GM12878 (cell line): ENCODE measurements at regions not wholly inside any gene's neighbourhood (a gene's known extent, or its start where the extent isn't known, plus 50 kb on each side); places are given as distances from the start of the nearest gene placed in this dataset.

Experiments used
- ATAC-seq: fragments of 200-7000 bp; cut with Tn5 transposase; 3 replicates; pipeline ENCODE4 v1.9.1; 2020; ENCODE audit warnings: mild to moderate bottlenecking, moderate library complexity
- BruUV-seq: library from RNA; stranded (reverse); fragments of 400-500 nt; replicated peaks from 2 replicates; lab custom pipeline; 2021; lab: Mats Ljungman, UMichigan
- CTCF ChIA-PET: fragments of 300-600 bp; sonication (Branson Sonifier 250); formaldehyde crosslinking; extraction: SDS; loops from one replicate; lab custom pipeline; 2021; ENCODE audit warnings: inconsistent platforms; lab: Yijun Ruan, JAX
- POLR2A ChIA-PET: fragments of 350-600 bp; formaldehyde crosslinking; extraction: SDS; loops from one replicate; lab custom pipeline; 2021; ENCODE audit warnings: inconsistent platforms; lab: Charles Lee
- RAD21 ChIA-PET: fragments of 300-600 bp; sonication (Branson Sonifier 250); formaldehyde crosslinking; loops from one replicate; lab custom pipeline; 2023; ENCODE audit warnings: antibody characterized with exemption; ENCODE audit not compliant: unreplicated experiment; lab: Charles Lee
- SMC1A ChIA-PET: fragments of 300-600 bp; sonication (Branson Sonifier 250); formaldehyde crosslinking; loops from one replicate; lab custom pipeline; 2023; ENCODE audit not compliant: unreplicated experiment, uncharacterized antibody; lab: Charles Lee
- DNase-seq: peaks from one replicate; pipeline ENCODE4 v3.0.0-alpha.2; 2011; ENCODE audit warnings: low read depth, low spot score
- FAIRE-seq: peaks from 3 replicates; lab custom pipeline; 2011; peaks lifted over from hg19 to GRCh38; lab: Jason Lieb, UNC
- H2AFZ ChIP-seq: 2 replicates; pipeline ENCODE4 v1.6.0; 2011; ENCODE audit warnings: low read depth, low read length, control low read depth; ENCODE audit not compliant: control insufficient read depth
- H3K27ac ChIP-seq: 2 replicates; pipeline ENCODE4 v1.5.1; 2011; ENCODE audit warnings: control low read depth; ENCODE audit not compliant: control insufficient read depth, insufficient read depth
- H3K27me3 ChIP-seq, 2 experiments: replicated peaks in 1 of 2; 2 replicates each; pipeline versions ENCODE4 v1.6.0 to v1.6.1; 2011; ENCODE audit warnings: low read length in 1 of 2; ENCODE audit not compliant: control insufficient read depth in 2 of 2, insufficient read depth in 2 of 2
- H3K36me3 ChIP-seq, 2 experiments: 2 replicates each; pipeline ENCODE4 v1.5.1; 2011; ENCODE audit warnings: low read length in 1 of 2; ENCODE audit not compliant: control insufficient read depth in 2 of 2, insufficient read depth in 2 of 2
- H3K4me1 ChIP-seq: 2 replicates; pipeline ENCODE4 v1.6.1; 2011; ENCODE audit warnings: mild to moderate bottlenecking, low read length, moderate library complexity, mixed read lengths; ENCODE audit not compliant: control insufficient read depth, insufficient read depth
- H3K4me2 ChIP-seq: 2 replicates; pipeline ENCODE4 v1.6.0; 2011; ENCODE audit warnings: control low read depth; ENCODE audit not compliant: control insufficient read depth, insufficient read depth
- H3K4me3 ChIP-seq: fragments of 200-600 bp; sonication (generic); 2 replicates; pipeline ENCODE4 v1.5.1; 2016
- H3K79me2 ChIP-seq: 2 replicates; pipeline ENCODE4 v1.6.0; 2011; ENCODE audit warnings: low read length; ENCODE audit not compliant: control insufficient read depth, insufficient read depth
- H3K9ac ChIP-seq: 2 replicates; pipeline ENCODE4 v1.8.0; 2011; ENCODE audit warnings: low read length, control low read depth, mixed read lengths; ENCODE audit not compliant: control insufficient read depth, insufficient read depth
- H3K9me3 ChIP-seq: replicated peaks from 3 replicates; pipeline ENCODE4 v1.5.1; 2011; ENCODE audit warnings: mild to moderate bottlenecking, low read length; ENCODE audit not compliant: control insufficient read depth, insufficient read depth
- H4K20me1 ChIP-seq: 2 replicates; pipeline ENCODE4 v1.6.0; 2011; ENCODE audit not compliant: control insufficient read depth, insufficient read depth
- CEBPZ ChIP-seq: fragments of 150-350 bp; IDR thresholded peaks from 2 replicates; pipeline ENCODE4 v1.6.1; 2016; ENCODE audit warnings: low read depth, low read length
- HDGF ChIP-seq: fragments of 450-650 bp; IDR thresholded peaks from 2 replicates; pipeline ENCODE4 v1.6.1; 2016; ENCODE audit warnings: antibody characterized with exemption
- SREBF2 ChIP-seq: IDR thresholded peaks from 2 replicates; pipeline ENCODE4 v1.6.1; 2012; ENCODE audit warnings: mild to moderate bottlenecking, low read length
- TCF7 ChIP-seq: IDR thresholded peaks from 2 replicates; pipeline ENCODE4 v1.6.1; 2014; ENCODE audit warnings: antibody characterized with exemption, borderline replicate concordance
- USF2 ChIP-seq: IDR thresholded peaks from 2 replicates; pipeline ENCODE4 v1.6.1; 2011; ENCODE audit warnings: low read depth, low read length, improper control_type of control experiment, borderline replicate concordance
- ZNF592 ChIP-seq: fragments of 450-650 bp; IDR thresholded peaks from 2 replicates; pipeline ENCODE4 v1.6.1; 2017; ENCODE audit warnings: mild to moderate bottlenecking, moderate library complexity
- ZNF622 ChIP-seq: fragments of 450-650 bp; IDR thresholded peaks from 2 replicates; pipeline ENCODE4 v1.6.1; 2017; ENCODE audit warnings: mild to moderate bottlenecking, inconsistent platforms
- WGBS: methylation state at CpG from one replicate; pipeline ENCODE4 v1.1.6; 2016; ENCODE audit warnings: low lambda C conversion rate; ENCODE audit not compliant: insufficient replicate concordance, insufficient coverage; ENCODE audit errors: missing lambda C conversion rate; 5-methylcytosine and 5-hydroxymethylcytosine counted together
- in situ Hi-C: fragments of 300-500 bp; cut with MboI; formaldehyde crosslinking; loops from 9 replicates; pipeline ENCODE4 v1.14.3; 2018; ENCODE audit warnings: mixed read lengths
- intact Hi-C: fragments of 100-400 bp; cut with micrococcal nuclease; formaldehyde crosslinking; loops from one replicate; pipeline ENCODE4 v1.14.2; 2022; ENCODE audit not compliant: unreplicated experiment

GRCh38 chr13:73141292-73141771 lies 82.5 kb downstream of the KLF5 start:
- no peak for FAIRE-seq

More at GRCh38 chr13:73141292-73141771, 82.5 kb downstream of the KLF5 start:
- ChIA-PET RAD21 (no interaction called here), POLR2A (no interaction called here), CTCF (no interaction called here), SMC1A (no interaction called here)
- intact Hi-C loops (no loop called here), in situ Hi-C loops (no loop called here)
- ATAC-seq: no peak
- H3K4me3 ChIP-seq: no peak overlapping the region
- no peaks in the 10 kb centered on the region for H3K9me3 ChIP-seq
- H3K27me3 ChIP-seq: no peaks in the 10 kb centered on the region
- no peak overlapping the region for H3K4me2 ChIP-seq
- no peak overlapping the region for H3K27ac ChIP-seq
- 15% methylated on average over 4 of the region's 4 CpGs for WGBS
- no peak overlapping the region for H2AFZ ChIP-seq
- no peaks in the 10 kb centered on the region for H3K4me1 ChIP-seq
- H3K9ac ChIP-seq: no peak overlapping the region
- no TSS peak for BruUV-seq
- H3K79me2 ChIP-seq: no peaks in the 10 kb centered on the region
- no peak for DNase-seq
- H3K36me3 ChIP-seq: no peaks in the 10 kb centered on the region
- no peak for TF ChIP-seq USF2
- no peak for TF ChIP-seq HDGF
- no peak for TF ChIP-seq ZNF622
- TF ChIP-seq TCF7: no peak
- no peak for TF ChIP-seq SREBF2
- no peak for TF ChIP-seq CEBPZ
- TF ChIP-seq ZNF592: no peak
- no peaks in the 10 kb centered on the region for H4K20me1 ChIP-seq
